HG02870 (cell line): ENCODE measurements at regions not wholly inside any gene's neighbourhood (a gene's known extent, or its start where the extent isn't known, plus 50 kb on each side); places are given as distances from the start of the nearest gene placed in this dataset.
"Not testable (repeated sequence)": the region's sequence is repeated elsewhere in the genome, so short reads cannot be mapped to it uniquely, and the experiment has no call there.

ENCODE experiments used
- ATAC-seq: cut with Tn5 transposase; IDR thresholded peaks from one replicate; pipeline ENCODE4 v1.9.1; 2021; ENCODE audit warnings: mild to moderate bottlenecking, moderate library complexity; ENCODE audit not compliant: unreplicated experiment

DNA sequence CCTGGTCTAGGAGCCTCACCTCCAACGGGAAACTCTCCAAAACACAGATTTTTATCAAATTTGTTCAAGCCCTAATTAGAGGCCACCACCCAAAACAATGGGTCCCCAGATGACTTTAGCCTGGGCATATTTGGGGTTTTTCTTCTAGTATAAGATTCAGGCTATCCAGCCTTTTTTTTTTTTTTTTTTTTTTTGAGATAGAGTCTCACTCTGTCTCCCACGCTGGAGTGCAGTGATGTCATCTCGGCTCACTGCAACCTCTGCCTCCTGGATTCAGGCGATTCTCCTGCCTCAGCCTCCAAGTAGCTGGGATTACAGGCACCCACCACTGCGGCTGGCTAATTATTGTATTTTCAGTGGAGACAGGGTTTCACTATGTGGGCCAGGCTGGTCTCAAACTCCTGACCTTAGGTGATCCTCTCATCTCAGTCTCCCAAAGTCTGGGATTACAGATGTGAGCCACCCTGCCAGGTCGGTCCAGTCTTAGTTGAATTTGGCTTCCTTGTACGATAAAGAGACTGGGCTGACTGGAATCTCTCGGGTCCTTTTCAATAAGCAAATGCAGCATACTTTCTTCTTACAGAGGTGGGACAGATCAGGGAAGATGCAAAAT lies 91.4 kb upstream of the KLF6 start:
- no peak for ATAC-seq

DNA sequence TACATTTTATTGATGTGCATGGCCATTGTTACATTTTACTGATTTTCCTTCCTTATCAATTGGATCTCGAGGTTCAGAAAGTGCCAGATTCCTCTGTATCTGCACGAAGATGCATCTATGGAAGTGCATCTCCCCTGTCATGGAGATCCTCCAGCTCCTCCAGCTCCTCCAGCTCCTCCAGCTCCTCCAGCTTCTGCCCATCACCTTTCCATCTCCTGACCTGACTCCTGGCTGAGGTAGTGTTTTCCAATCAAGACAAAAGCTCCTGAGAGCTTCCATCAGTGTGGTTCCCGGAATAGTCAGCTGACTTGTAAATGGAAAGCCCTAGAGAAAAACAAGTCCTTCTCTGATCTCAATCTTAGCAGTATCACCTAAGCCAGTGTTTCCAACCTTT lies 90.8 kb upstream of the KLF6 start:
- no peak for ATAC-seq

DNA sequence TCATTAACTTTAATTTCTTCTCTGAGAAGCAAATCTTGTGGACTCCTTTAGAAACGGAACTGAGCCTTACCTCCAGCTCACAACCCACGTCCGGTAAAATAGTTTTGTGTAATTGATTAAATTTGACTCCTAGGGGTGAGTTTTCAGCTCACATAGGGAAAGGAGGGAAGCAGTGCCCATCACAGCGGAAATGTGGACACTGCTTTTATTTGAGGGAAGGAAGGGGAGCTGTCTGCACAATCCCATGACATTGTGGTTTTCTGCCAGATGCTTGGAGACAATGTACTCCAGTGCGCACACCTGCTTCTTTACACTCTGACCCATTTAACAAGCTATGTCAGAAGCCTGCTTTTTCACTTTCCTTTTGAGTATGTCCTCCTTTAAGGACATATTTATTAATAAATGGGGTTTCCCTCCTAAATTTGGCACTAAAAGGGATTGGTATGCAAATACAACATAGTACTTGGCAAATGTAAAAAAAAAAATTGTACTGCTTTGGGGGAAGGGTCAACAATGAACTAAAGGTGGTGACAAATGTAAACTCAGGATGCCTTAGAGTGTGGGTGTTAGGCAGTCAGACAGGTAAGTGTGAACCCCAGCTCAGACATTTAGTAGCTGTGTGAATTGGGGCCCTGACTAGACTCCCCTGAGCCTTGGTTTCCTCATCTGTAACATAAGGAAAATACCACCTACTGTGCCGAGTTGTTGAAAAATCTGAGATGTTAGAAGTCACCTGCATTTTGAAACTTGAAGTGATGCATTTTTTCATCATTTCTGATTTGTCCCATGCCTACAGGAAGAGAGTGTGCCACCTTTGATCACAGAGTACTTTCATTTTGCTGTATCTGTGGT lies 90.2 kb upstream of the KLF6 start:
- ATAC-seq, result peak; percentile 70

DNA sequence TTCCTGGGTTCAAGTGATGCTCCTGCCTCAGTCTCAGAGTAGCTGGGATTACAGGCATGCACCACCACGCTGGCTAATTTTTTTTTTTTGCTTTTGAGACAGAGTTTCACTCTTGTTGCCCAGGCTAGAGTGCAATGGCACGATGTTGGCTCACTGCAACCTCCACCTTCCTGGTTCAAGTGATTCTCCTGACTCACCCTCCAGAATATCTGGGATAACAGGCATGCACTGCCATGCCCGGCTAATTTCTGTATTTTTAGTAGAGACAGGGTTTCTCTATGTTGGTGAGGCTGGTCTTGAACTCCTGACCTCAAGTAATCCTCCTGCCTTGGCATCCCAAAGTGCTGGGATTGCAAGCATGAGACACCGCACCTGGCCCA lies 89.6 kb upstream of the KLF6 start:
- ATAC-seq, result not testable (repeated sequence)

- ATAC-seq, result peak; percentile 64
Observed at GRCh38 chr10:3873728-3874461, 88.9 kb upstream of the KLF6 start.

- no peak for ATAC-seq
Observed at GRCh38 chr10:3872712-3873329, 87.8 kb upstream of the KLF6 start.

DNA sequence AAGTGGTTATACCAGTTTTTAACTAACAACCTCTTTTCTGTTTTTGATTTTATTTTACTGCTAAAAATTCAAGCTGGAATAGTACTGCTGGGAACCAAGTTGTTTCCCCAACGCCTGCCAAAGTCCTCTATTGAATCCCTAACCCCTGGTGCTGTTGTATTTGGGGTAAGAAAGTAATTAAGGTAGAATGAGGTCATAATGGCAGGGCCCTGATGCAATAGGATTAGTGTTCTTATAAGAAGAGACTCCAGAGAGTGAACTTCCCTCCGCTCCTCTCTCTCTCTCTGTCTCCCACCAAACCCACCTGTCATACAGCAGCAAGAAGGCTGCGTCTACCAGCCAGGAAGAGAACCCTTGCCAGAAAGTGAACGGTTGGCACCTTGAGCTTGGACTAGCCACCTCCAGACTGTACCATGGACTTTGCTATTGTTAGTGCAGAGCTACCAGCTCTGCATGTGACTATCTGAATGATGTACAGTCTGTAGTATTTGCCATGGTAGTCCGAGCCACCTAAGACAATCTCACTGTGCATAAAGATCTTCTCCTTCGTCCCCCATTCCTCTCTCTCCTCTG lies 86.5 kb upstream of the KLF6 start:
- ATAC-seq, result no peak

GRCh38 chr10:3869036-3869435 lies 84.0 kb upstream of the KLF6 start:
- peak; percentile 31 for ATAC-seq

- peak; percentile 31 for ATAC-seq
Observed at GRCh38 chr10:3868271-3868664, 83.3 kb upstream of the KLF6 start.

DNA sequence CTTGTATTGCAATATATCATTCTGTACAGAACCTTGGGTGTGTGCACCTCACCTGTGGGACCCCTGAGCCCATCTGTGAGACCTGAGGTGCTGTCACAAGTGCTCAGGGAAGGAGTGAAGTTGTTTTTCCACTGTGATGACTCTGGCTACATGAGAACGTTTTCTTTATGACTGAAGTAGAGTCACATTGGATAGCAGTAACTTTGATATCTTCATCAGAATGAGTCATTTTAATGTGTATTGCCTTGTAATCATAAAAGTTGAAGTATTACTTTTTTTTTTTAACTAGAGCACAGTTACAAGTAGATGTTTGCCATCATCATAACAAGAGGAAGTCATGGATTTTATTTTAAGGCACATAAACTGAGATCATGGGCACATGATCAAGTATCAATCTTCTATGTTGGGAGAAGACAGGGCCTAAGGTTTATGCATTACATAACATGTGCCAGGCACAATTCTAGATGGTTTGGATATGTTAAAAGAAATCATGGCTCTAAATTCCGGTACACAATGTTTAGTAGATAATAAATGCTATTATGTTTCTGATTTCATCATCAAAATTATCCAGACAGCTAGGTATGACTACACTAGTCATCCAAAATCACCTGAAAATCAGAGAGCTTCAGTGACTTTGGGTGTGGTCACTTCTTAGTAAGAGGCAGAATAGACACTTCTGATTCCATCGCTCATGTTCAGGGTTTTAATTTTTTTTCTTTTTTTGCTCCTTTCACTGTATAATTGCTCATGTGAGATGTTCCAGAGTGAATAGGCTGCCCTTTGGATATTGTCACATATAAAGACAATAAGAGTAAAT lies 82.7 kb upstream of the KLF6 start:
- ATAC-seq, result no peak

GRCh38 chr10:3866332-3866731 lies 81.3 kb upstream of the KLF6 start:
- ATAC-seq, result peak; percentile 34

GRCh38 chr10:3865565-3865964 lies 80.6 kb upstream of the KLF6 start:
- ATAC-seq, result no peak

GRCh38 chr10:3861795-3862194 lies 76.8 kb upstream of the KLF6 start:
- no peak for ATAC-seq

GRCh38 chr10:3858051-3858845 lies 73.2 kb upstream of the KLF6 start:
- ATAC-seq, result no peak

DNA sequence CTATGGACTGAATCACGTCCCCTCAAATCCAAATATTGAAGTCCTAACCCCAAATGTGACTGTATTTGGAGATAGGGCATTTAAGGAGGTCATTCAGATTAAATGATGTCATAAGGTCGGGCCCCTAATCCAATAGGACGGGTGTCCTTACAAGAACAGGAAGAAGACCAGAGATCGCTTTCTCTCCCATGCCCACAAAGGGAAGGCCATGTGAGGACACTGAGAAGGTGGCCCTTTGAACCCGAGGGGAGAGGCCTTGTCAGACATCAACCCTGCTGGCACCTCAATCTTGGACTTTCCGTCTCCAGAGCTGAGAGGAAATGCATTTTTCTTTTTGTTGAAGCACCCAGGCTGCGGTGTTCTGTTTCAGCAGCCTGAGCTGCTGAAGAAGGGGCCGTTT lies 72.3 kb upstream of the KLF6 start:
- no peak for ATAC-seq

DNA sequence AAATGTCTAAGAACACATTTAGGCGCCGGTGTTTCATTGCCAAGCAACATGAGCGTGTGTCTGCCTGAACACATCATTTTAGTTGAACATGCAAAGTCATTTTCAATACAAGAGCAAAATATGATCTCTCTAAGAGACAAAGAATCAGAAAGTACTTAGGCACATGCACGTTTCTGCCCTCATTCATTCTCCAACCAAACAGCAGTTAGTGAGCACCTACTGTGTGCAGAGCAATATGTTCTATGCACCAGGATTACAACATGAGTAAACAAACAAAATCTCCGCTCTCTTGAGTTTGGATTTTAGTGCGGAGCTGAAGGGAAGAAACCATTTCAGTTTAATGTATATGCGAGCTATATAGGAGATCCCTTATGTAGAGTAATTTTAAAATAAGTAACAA lies 71.6 kb upstream of the KLF6 start:
- ATAC-seq, result no peak

DNA sequence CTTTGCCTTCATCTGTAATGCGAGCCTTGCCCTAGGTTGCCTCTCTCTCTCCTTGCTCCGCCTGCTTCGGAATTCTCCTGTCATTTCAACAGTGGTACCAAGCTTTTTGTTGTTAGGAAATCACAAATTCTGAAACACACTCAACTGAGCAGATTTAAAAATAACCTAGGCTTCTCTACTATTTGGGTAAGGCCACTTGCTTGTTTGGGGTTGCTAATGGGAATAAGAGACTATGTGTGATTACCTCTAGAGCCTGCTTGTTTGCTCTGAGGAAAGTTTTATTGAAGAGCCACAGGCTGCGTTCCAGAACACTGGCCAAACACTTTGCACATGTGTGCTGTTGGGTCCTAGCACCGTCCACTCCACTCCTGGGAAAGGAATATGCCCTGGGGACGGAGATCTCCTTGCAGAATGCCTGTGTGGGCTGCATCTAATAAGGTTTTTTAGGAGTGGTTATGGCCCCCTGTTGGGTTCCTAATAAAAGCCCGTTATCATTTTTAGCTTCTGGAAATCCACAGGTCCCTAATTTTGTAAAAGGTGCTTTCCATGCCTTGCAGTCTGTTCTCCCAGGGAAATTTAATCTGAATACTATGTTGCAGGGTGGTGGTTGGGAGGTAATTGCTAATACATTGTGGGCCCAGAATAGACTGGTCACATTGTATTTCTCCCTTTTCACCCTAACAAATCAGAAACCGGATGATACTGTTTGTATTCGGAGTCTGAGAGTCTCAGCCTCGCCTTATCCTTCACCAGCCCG lies 68.7 kb upstream of the KLF6 start:
- ATAC-seq, result no peak

- no peak for ATAC-seq
Observed at GRCh38 chr10:3853016-3853415, 68.0 kb upstream of the KLF6 start.
